ENCODE measurements at regions not wholly inside any gene's neighbourhood (a gene's known extent, or its start where the extent isn't known, plus 50 kb on each side); places are given as distances from the start of the nearest gene placed in this dataset.

DNA sequence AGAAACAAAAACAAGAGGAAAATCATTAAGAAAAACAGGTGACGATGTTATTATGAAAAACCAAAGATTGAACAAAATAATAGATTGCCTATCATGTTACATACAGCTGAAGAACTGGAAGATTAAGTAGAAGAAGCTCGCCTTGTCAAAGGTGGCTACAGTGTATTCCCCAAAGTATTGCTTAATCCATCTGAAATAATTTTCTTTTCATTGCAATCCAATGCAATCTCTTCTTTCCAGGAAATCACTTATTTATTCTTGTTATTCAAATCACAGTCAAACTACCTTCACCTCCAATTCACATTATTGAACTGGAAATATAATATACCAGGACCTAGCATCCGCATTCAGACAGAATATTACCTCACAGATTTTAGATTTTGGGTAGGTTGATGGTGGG is 235.9 kb downstream of the AHR start:
- TF ChIP-seq, protein P1, sequence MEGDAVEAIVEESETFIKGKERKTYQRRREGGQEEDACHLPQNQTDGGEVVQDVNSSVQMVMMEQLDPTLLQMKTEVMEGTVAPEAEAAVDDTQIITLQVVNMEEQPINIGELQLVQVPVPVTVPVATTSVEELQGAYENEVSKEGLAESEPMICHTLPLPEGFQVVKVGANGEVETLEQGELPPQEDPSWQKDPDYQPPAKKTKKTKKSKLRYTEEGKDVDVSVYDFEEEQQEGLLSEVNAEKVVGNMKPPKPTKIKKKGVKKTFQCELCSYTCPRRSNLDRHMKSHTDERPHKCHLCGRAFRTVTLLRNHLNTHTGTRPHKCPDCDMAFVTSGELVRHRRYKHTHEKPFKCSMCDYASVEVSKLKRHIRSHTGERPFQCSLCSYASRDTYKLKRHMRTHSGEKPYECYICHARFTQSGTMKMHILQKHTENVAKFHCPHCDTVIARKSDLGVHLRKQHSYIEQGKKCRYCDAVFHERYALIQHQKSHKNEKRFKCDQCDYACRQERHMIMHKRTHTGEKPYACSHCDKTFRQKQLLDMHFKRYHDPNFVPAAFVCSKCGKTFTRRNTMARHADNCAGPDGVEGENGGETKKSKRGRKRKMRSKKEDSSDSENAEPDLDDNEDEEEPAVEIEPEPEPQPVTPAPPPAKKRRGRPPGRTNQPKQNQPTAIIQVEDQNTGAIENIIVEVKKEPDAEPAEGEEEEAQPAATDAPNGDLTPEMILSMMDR (IDR thresholded peaks at IDR 0.05): no peak
- TF ChIP-seq POLR2AphosphoS5 (IDR thresholded peaks at IDR 0.05): no peak
- no peak for TF ChIP-seq POLR2A (IDR thresholded peaks at IDR 0.05)

Measured in breast epithelium (tissue), 3 donors.